NB4 (cell line): ENCODE measurements at regions not wholly inside any gene's neighbourhood (a gene's known extent, or its start where the extent isn't known, plus 50 kb on each side); places are given as distances from the start of the nearest gene placed in this dataset.

Source experiments
- DNase-seq: peaks from one replicate; pipeline ENCODE4 v3.0.0; 2010; ENCODE audit warnings: low read depth
- H3K4me3 ChIP-seq: one replicate; pipeline ENCODE4 v1.5.1; 2011; ENCODE audit warnings: mild to moderate bottlenecking, low read depth, low read length, moderate library complexity
- MYC ChIP-seq: IDR thresholded peaks from 2 replicates; pipeline ENCODE4 v1.6.1; 2011; ENCODE audit warnings: low read depth, low read length
- POLR2A ChIP-seq: IDR thresholded peaks from 2 replicates; pipeline ENCODE4 v1.6.1; 2011; ENCODE audit warnings: mild to moderate bottlenecking; ENCODE audit not compliant: insufficient read length; ENCODE audit errors: extremely low read depth
- TF ChIP-seq, protein P1 (sequence below): IDR thresholded peaks from 2 replicates; pipeline ENCODE4 v1.6.1; 2011; ENCODE audit warnings: low read depth, low read length
- TF ChIP-seq, protein P2 (sequence below): IDR thresholded peaks from one replicate; pipeline ENCODE4 v1.5.1; 2012; ENCODE audit warnings: low read depth, low read length

GRCh38 chr9:82295181-82295580, 306.6 kb downstream of the SPATA31D1 start:
- no peak for DNase-seq
- H3K4me3 ChIP-seq = no peak overlapping the region
- TF ChIP-seq, protein P1, sequence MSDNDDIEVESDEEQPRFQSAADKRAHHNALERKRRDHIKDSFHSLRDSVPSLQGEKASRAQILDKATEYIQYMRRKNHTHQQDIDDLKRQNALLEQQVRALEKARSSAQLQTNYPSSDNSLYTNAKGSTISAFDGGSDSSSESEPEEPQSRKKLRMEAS = no peak
- TF ChIP-seq MYC (no peak), POLR2A (no peak)
- TF ChIP-seq, protein P2, sequence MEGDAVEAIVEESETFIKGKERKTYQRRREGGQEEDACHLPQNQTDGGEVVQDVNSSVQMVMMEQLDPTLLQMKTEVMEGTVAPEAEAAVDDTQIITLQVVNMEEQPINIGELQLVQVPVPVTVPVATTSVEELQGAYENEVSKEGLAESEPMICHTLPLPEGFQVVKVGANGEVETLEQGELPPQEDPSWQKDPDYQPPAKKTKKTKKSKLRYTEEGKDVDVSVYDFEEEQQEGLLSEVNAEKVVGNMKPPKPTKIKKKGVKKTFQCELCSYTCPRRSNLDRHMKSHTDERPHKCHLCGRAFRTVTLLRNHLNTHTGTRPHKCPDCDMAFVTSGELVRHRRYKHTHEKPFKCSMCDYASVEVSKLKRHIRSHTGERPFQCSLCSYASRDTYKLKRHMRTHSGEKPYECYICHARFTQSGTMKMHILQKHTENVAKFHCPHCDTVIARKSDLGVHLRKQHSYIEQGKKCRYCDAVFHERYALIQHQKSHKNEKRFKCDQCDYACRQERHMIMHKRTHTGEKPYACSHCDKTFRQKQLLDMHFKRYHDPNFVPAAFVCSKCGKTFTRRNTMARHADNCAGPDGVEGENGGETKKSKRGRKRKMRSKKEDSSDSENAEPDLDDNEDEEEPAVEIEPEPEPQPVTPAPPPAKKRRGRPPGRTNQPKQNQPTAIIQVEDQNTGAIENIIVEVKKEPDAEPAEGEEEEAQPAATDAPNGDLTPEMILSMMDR = no peak

DNA sequence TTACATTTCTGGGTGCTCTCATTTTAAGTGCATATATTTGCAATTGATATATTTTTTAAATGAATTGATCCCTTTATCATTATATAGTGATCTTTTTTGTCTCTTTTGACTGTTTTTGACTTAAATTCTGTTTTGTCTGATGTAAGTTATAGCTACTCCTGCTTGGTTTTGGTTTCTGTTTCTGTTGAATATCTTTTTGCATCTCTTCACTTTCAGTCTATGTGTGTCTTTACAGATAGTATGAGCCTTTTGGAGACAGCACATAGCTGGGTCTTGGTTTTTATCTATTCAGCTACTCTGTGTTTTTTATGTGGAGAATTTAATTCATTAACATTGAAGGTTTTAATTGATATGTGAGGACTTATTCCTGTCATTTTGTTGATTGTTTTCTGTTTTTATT, 311.3 kb downstream of the SPATA31D1 start:
- DNase-seq = no peak
- TF ChIP-seq MYC = no peak
- TF ChIP-seq, protein P1 = no peak
- TF ChIP-seq POLR2A = no peak
- TF ChIP-seq, protein P2 = no peak
- H3K4me3 ChIP-seq = no peak overlapping the region

DNA sequence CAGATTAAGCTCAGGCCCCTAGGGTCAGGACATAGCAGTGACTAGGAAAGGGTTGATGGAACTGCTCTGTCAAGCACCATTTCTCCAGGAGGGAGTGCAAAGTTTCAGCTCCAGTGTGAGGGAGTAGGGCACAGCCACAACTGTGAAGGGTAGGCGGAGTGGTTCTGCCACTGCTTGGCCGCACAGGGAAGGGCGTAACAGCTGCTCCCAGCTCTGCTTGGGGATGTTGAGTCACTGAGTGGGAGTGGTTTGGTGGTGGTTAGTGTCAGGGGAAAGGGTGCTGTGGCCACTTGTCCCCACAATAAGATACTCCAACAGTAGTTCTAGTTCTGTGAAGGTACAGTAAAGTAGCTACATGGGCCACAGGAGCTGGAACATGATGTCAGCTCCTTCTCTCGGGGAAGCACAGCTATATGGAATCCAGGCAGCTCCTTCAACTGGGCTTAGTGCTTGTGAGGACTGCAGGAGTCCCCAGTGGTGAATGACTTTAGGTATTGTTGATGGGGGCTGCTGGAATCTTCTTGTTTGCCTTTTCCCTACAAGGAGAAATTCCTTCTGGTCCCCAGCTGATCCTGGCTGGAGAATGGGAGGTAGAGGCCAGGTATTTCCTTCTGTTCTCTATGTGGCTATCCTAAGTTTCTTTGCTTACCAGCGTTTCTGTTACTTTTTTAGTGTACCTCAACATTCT, 314.5 kb downstream of the SPATA31D1 start:
- DNase-seq = no peak
- no peak for TF ChIP-seq POLR2A
- TF ChIP-seq, protein P1 = no peak
- TF ChIP-seq MYC = no peak
- TF ChIP-seq, protein P2 = no peak

DNA sequence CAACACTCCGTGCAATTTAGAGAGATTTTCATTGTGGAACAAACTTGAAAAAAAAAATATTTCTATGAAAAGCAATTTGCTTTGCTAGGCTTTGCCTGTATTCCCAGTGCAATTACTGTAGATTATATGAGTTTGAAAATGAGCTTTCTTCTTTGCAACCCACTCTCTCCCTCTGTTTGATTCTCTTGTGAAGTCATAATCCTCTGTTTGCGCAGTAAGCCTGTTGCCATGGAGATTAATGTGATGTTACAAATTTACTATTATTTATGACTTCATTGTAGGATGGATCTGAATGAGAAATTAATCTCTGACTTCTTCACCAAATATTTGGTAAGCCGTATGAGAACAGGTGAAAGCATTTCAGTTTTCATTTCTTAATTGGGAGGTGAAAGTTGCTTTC, 320.3 kb downstream of the SPATA31D1 start:
- TF ChIP-seq, protein P1 = no peak
- TF ChIP-seq MYC = no peak
- TF ChIP-seq POLR2A = no peak
- TF ChIP-seq, protein P2 = no peak
- DNase-seq = no peak
- H3K4me3 ChIP-seq = no peak overlapping the region

More for the DNA sequence above, 314.5 kb downstream of the SPATA31D1 start:
- H3K4me3 ChIP-seq = no peak overlapping the region

DNA sequence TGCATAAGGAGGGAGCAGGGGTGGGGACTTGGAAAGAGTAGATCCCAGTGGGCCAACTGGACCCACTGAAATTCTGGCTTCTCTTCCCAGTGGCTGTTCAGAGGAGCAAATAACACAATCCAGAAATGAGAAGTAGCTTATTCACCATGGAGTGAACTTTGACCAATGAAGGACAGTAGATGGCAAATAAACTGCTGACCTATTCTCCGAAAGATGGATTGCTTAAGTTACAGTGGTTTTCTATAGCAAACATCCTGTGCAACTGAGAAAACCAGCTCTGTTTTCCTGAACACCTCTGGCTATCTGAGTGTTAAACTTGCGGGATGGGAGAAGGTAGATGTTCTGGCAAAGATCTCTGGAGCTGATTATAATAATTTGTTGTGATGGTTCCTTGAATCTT, 325.1 kb downstream of the SPATA31D1 start:
- TF ChIP-seq, protein P2 = no peak
- TF ChIP-seq, protein P1 = no peak
- TF ChIP-seq MYC = no peak
- TF ChIP-seq POLR2A = no peak
- no peak for DNase-seq

DNA sequence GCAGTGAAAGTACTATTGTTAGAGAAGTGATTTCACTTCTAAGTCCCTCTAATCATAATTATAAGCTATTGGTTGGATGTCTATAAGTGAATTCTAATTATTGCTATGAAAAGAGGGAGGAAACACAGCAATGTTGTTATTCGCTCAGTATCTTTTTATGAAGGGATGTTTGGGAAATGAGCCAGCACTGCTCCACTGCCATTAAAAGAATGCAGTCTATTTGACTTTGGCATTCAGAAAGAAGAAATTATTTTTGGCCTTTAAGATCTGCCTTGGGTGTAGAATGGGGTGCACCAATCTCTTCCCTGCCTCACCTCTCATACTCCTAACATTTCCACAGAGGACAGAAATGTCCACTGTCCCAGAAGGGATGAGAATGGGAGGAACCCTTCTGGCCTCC, 332.0 kb downstream of the SPATA31D1 start:
- TF ChIP-seq MYC = no peak
- TF ChIP-seq, protein P1 = no peak
- TF ChIP-seq POLR2A = no peak
- TF ChIP-seq, protein P2 = no peak
- no peak for DNase-seq

More for the DNA sequence above, 325.1 kb downstream of the SPATA31D1 start:
- H3K4me3 ChIP-seq = no peak overlapping the region

More for the DNA sequence above, 332.0 kb downstream of the SPATA31D1 start:
- H3K4me3 ChIP-seq = no peak overlapping the region
